GM18907 (cell line): ENCODE measurements at regions not wholly inside any gene's neighbourhood (a gene's known extent, or its start where the extent isn't known, plus 50 kb on each side); places are given as distances from the start of the nearest gene placed in this dataset.
A peak's percentile ranks its signal among the peaks of the same experiment; 100 is the strongest.

Experiments
- ATAC-seq: cut with Tn5 transposase; IDR thresholded peaks from one replicate; pipeline ENCODE4 v1.9.1; 2021; ENCODE audit warnings: mild to moderate bottlenecking, moderate library complexity; ENCODE audit not compliant: unreplicated experiment

- no peak for ATAC-seq
Measured at GRCh38 chr11:57100638-57101331, 81.0 kb upstream of the LRRC55 start.

- no peak for ATAC-seq
Measured at GRCh38 chr11:57103899-57104605, 77.7 kb upstream of the LRRC55 start.

GRCh38 chr11:57109331-57109730, 72.4 kb upstream of the LRRC55 start:
- ATAC-seq = no peak

- ATAC-seq = no peak
Measured at GRCh38 chr11:57111619-57112018, 70.1 kb upstream of the LRRC55 start.

- peak; percentile 71 for ATAC-seq
Measured at GRCh38 chr11:57116654-57117053, 65.1 kb upstream of the LRRC55 start.

GRCh38 chr11:57120192-57120965, 61.4 kb upstream of the LRRC55 start:
- no peak for ATAC-seq

- no peak for ATAC-seq
Measured at GRCh38 chr11:57121996-57122395, 59.8 kb upstream of the LRRC55 start.

GRCh38 chr11:57123590-57123989, 58.2 kb upstream of the LRRC55 start:
- no peak for ATAC-seq

GRCh38 chr11:57124505-57124904, 57.2 kb upstream of the LRRC55 start:
- no peak for ATAC-seq

- ATAC-seq = no peak
Measured at GRCh38 chr11:57124917-57125316, 56.8 kb upstream of the LRRC55 start.

GRCh38 chr11:57126766-57127400, 54.9 kb upstream of the LRRC55 start:
- no peak for ATAC-seq

- ATAC-seq = no peak
Measured at GRCh38 chr11:57131080-57131790, 50.5 kb upstream of the LRRC55 start.
